ENCODE measurements at regions not wholly inside any gene's neighbourhood (a gene's known extent, or its start where the extent isn't known, plus 50 kb on each side); places are given as distances from the start of the nearest gene placed in this dataset.

- Histone ChIP-seq H3K27me3 (ENCODE audit: control insufficient read depth, insufficient read depth, low read length) (no peaks in the 10 kb centered on the region), H3K36me3 (ENCODE audit: control insufficient read depth, insufficient read depth, low read length) (no peaks in the 10 kb centered on the region), H3K4me1 (ENCODE audit: control insufficient read depth, insufficient read depth, low read length) (no peaks in the 10 kb centered on the region), H3K27ac (ENCODE audit: low read length) (no peak overlapping the region), H3K4me3 (ENCODE audit: low read length) (no peak overlapping the region), H3K9me3 (ENCODE audit: control insufficient read depth, insufficient read depth, low read length) (no peaks in the 10 kb centered on the region)
- DNase-seq (ENCODE audit: low read depth, low spot score), result no peak
Measured at GRCh38 chr13:81636120-81636519, 1295.2 kb upstream of the SPRY2 start.

- WGBS (ENCODE audit: insufficient coverage, insufficient read length), result no CpG with 5 or more reads among the region's 2 CpGs
- no peaks in the 10 kb centered on the region for H3K4me1 ChIP-seq (ENCODE audit: control insufficient read depth, insufficient read depth, low read length)
- no peak for DNase-seq (ENCODE audit: low read depth, low spot score)
- no peaks in the 10 kb centered on the region for H3K27me3 ChIP-seq (ENCODE audit: control insufficient read depth, insufficient read depth, low read length)
- H3K27ac ChIP-seq (ENCODE audit: low read length), result no peak overlapping the region
- H3K9me3 ChIP-seq (ENCODE audit: control insufficient read depth, insufficient read depth, low read length), result no peaks in the 10 kb centered on the region
- H3K36me3 ChIP-seq (ENCODE audit: control insufficient read depth, insufficient read depth, low read length), result no peaks in the 10 kb centered on the region
- H3K4me3 ChIP-seq (ENCODE audit: low read length), result no peak overlapping the region
Measured at GRCh38 chr13:81615031-81615430, 1274.1 kb upstream of the SPRY2 start.

GRCh38 chr13:81610644-81611043 lies 1269.7 kb upstream of the SPRY2 start:
- Histone ChIP-seq H3K4me1 (ENCODE audit: control insufficient read depth, insufficient read depth, low read length) (no peaks in the 10 kb centered on the region), H3K27ac (ENCODE audit: low read length) (no peak overlapping the region), H3K9me3 (ENCODE audit: control insufficient read depth, insufficient read depth, low read length) (no peaks in the 10 kb centered on the region), H3K4me3 (ENCODE audit: low read length) (no peak overlapping the region), H3K36me3 (ENCODE audit: control insufficient read depth, insufficient read depth, low read length) (no peaks in the 10 kb centered on the region), H3K27me3 (ENCODE audit: control insufficient read depth, insufficient read depth, low read length) (no peaks in the 10 kb centered on the region)
- no peak for DNase-seq (ENCODE audit: low read depth, low spot score)
- no CpG with 5 or more reads among the region's 1 CpG for WGBS (ENCODE audit: insufficient coverage, insufficient read length)

- H3K27me3 ChIP-seq (ENCODE audit: control insufficient read depth, insufficient read depth, low read length), result no peaks in the 10 kb centered on the region
- no CpG with 5 or more reads among the region's 2 CpGs for WGBS (ENCODE audit: insufficient coverage, insufficient read length)
- no peak for DNase-seq (ENCODE audit: low read depth, low spot score)
- H3K4me3 ChIP-seq (ENCODE audit: low read length), result no peak overlapping the region
- H3K9me3 ChIP-seq (ENCODE audit: control insufficient read depth, insufficient read depth, low read length), result no peaks in the 10 kb centered on the region
- no peak overlapping the region for H3K27ac ChIP-seq (ENCODE audit: low read length)
- no peaks in the 10 kb centered on the region for H3K36me3 ChIP-seq (ENCODE audit: control insufficient read depth, insufficient read depth, low read length)
- no peaks in the 10 kb centered on the region for H3K4me1 ChIP-seq (ENCODE audit: control insufficient read depth, insufficient read depth, low read length)
Measured at GRCh38 chr13:81609335-81609734, 1268.4 kb upstream of the SPRY2 start.

- Histone ChIP-seq H3K27ac (ENCODE audit: low read length) (no peak overlapping the region), H3K36me3 (ENCODE audit: control insufficient read depth, insufficient read depth, low read length) (no peaks in the 10 kb centered on the region), H3K4me1 (ENCODE audit: control insufficient read depth, insufficient read depth, low read length) (no peaks in the 10 kb centered on the region), H3K4me3 (ENCODE audit: low read length) (no peak overlapping the region), H3K9me3 (ENCODE audit: control insufficient read depth, insufficient read depth, low read length) (no peaks in the 10 kb centered on the region), H3K27me3 (ENCODE audit: control insufficient read depth, insufficient read depth, low read length) (no peaks in the 10 kb centered on the region)
- no peak for DNase-seq (ENCODE audit: low read depth, low spot score)
- no CpG with 5 or more reads among the region's 12 CpGs for WGBS (ENCODE audit: insufficient coverage, insufficient read length)
Measured at GRCh38 chr13:81606074-81606473, 1265.1 kb upstream of the SPRY2 start.

- H3K9me3 ChIP-seq (ENCODE audit: control insufficient read depth, insufficient read depth, low read length), result no peaks in the 10 kb centered on the region
- no peak overlapping the region for H3K27ac ChIP-seq (ENCODE audit: low read length)
- H3K4me3 ChIP-seq (ENCODE audit: low read length), result no peak overlapping the region
- no peaks in the 10 kb centered on the region for H3K36me3 ChIP-seq (ENCODE audit: control insufficient read depth, insufficient read depth, low read length)
- H3K27me3 ChIP-seq (ENCODE audit: control insufficient read depth, insufficient read depth, low read length), result no peaks in the 10 kb centered on the region
- DNase-seq (ENCODE audit: low read depth, low spot score), result no peak
- H3K4me1 ChIP-seq (ENCODE audit: control insufficient read depth, insufficient read depth, low read length), result no peaks in the 10 kb centered on the region
Measured at GRCh38 chr13:81602241-81602640, 1261.3 kb upstream of the SPRY2 start.

GRCh38 chr13:81597101-81597500 lies 1256.2 kb upstream of the SPRY2 start:
- Histone ChIP-seq H3K4me1 (ENCODE audit: control insufficient read depth, insufficient read depth, low read length) (no peaks in the 10 kb centered on the region), H3K27me3 (ENCODE audit: control insufficient read depth, insufficient read depth, low read length) (no peaks in the 10 kb centered on the region), H3K27ac (ENCODE audit: low read length) (no peak overlapping the region), H3K4me3 (ENCODE audit: low read length) (no peak overlapping the region), H3K36me3 (ENCODE audit: control insufficient read depth, insufficient read depth, low read length) (no peaks in the 10 kb centered on the region), H3K9me3 (ENCODE audit: control insufficient read depth, insufficient read depth, low read length) (no peaks in the 10 kb centered on the region)
- no peak for DNase-seq (ENCODE audit: low read depth, low spot score)
- WGBS (ENCODE audit: insufficient coverage, insufficient read length), result no CpG with 5 or more reads among the region's 1 CpG

GRCh38 chr13:81596224-81596753 lies 1255.4 kb upstream of the SPRY2 start:
- Histone ChIP-seq H3K27ac (ENCODE audit: low read length) (no peak overlapping the region), H3K36me3 (ENCODE audit: control insufficient read depth, insufficient read depth, low read length) (no peaks in the 10 kb centered on the region), H3K9me3 (ENCODE audit: control insufficient read depth, insufficient read depth, low read length) (no peaks in the 10 kb centered on the region), H3K4me3 (ENCODE audit: low read length) (no peak overlapping the region), H3K4me1 (ENCODE audit: control insufficient read depth, insufficient read depth, low read length) (no peaks in the 10 kb centered on the region), H3K27me3 (ENCODE audit: control insufficient read depth, insufficient read depth, low read length) (no peaks in the 10 kb centered on the region)
- DNase-seq (ENCODE audit: low read depth, low spot score), result no peak
- no CpG with 5 or more reads among the region's 2 CpGs for WGBS (ENCODE audit: insufficient coverage, insufficient read length)

- H3K4me1 ChIP-seq (ENCODE audit: control insufficient read depth, insufficient read depth, low read length), result no peaks in the 10 kb centered on the region
- no peaks in the 10 kb centered on the region for H3K27me3 ChIP-seq (ENCODE audit: control insufficient read depth, insufficient read depth, low read length)
- H3K9me3 ChIP-seq (ENCODE audit: control insufficient read depth, insufficient read depth, low read length), result no peaks in the 10 kb centered on the region
- H3K27ac ChIP-seq (ENCODE audit: low read length), result no peak overlapping the region
- no peak for DNase-seq (ENCODE audit: low read depth, low spot score)
- no peaks in the 10 kb centered on the region for H3K36me3 ChIP-seq (ENCODE audit: control insufficient read depth, insufficient read depth, low read length)
- no peak overlapping the region for H3K4me3 ChIP-seq (ENCODE audit: low read length)
- no CpG with 5 or more reads among the region's 3 CpGs for WGBS (ENCODE audit: insufficient coverage, insufficient read length)
Measured at GRCh38 chr13:81591528-81592220, 1250.7 kb upstream of the SPRY2 start.

GRCh38 chr13:81582381-81582780 lies 1241.5 kb upstream of the SPRY2 start:
- Histone ChIP-seq H3K36me3 (ENCODE audit: control insufficient read depth, insufficient read depth, low read length) (no peaks in the 10 kb centered on the region), H3K4me3 (ENCODE audit: low read length) (no peak overlapping the region), H3K4me1 (ENCODE audit: control insufficient read depth, insufficient read depth, low read length) (no peaks in the 10 kb centered on the region), H3K27me3 (ENCODE audit: control insufficient read depth, insufficient read depth, low read length) (no peaks in the 10 kb centered on the region), H3K9me3 (ENCODE audit: control insufficient read depth, insufficient read depth, low read length) (no peaks in the 10 kb centered on the region), H3K27ac (ENCODE audit: low read length) (no peak overlapping the region)
- no peak for DNase-seq (ENCODE audit: low read depth, low spot score)

- Histone ChIP-seq H3K36me3 (ENCODE audit: control insufficient read depth, insufficient read depth, low read length) (no peaks in the 10 kb centered on the region), H3K27ac (ENCODE audit: low read length) (no peak overlapping the region), H3K27me3 (ENCODE audit: control insufficient read depth, insufficient read depth, low read length) (no peaks in the 10 kb centered on the region), H3K9me3 (ENCODE audit: control insufficient read depth, insufficient read depth, low read length) (no peaks in the 10 kb centered on the region), H3K4me3 (ENCODE audit: low read length) (no peak overlapping the region), H3K4me1 (ENCODE audit: control insufficient read depth, insufficient read depth, low read length) (no peaks in the 10 kb centered on the region)
- DNase-seq (ENCODE audit: low read depth, low spot score), result no peak
- no CpG with 5 or more reads among the region's 2 CpGs for WGBS (ENCODE audit: insufficient coverage, insufficient read length)
Measured at GRCh38 chr13:81577601-81578195, 1236.8 kb upstream of the SPRY2 start.
